SK-MEL-5 (cell line): ENCODE measurements at regions not wholly inside any gene's neighbourhood (a gene's known extent, or its start where the extent isn't known, plus 50 kb on each side); places are given as distances from the start of the nearest gene placed in this dataset.
"Not testable (repeated sequence)": the region's sequence is repeated elsewhere in the genome, so short reads cannot be mapped to it uniquely, and the experiment has no call there.

Source experiments
- DNase-seq: peaks from one replicate; pipeline ENCODE4 v3.0.0-alpha.2; 2016; ENCODE audit warnings: low read depth, low spot score
- in situ Hi-C: cut with HindIII; loops from 2 replicates; pipeline ENCODE4 v1.10.0; 2016; ENCODE audit warnings: low sequenced_read_pairs, high pct_unique_total_duplicates, low pct_unique_long_range_greater_than_20kb

GRCh38 chr7:34358578-34358977 lies 299.4 kb upstream of the NPSR1 start:
- DNase-seq, in situ Hi-C loops: not testable (repeated sequence)

GRCh38 chr7:34361663-34362250 lies 296.3 kb upstream of the NPSR1 start:
- in situ Hi-C loops = no loop called here
- DNase-seq = no peak

DNA sequence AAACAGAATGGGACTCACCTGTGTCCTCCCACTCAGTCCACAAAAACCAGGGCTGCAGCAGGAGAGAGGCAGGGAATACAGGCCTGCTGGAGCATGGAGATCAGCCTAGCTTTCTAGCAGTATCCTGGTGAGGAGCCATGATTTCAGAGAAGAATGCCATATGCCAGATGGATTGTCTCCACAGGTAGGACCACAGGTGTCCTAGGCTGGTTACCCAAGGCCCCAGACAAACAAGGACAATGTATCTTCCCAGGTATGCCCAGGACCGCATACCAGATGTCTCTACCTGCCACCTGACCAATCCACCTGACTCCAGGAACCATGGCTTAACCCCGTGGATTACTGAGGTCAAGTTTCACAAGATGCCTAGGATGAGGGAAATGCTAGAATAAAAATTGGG lies 295.4 kb upstream of the NPSR1 start:
- DNase-seq = no peak
- in situ Hi-C loops = no loop called here

GRCh38 chr7:34364130-34364529 lies 293.9 kb upstream of the NPSR1 start:
- in situ Hi-C loops = no loop called here
- no peak for DNase-seq

DNA sequence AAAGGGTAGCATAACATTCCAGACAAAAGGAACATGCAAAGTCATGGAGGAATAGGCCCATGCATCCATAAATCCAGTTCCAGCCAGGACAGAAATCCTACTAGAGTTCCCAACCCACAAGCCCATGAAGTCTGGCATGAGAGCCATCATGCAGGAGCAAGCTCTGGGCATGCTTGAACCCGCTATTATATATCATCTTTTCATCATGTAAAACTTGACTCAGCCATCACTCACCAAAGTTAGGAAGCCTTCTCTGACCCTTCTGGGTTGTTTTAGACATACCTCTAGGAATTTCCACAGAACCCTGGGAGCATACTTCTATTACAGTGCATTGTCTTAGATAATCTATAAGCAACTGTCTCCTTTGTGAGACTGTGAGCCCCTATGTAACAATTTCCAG lies 293.0 kb upstream of the NPSR1 start:
- in situ Hi-C loops = no loop called here
- no peak for DNase-seq

- in situ Hi-C loops = no loop called here
- no peak for DNase-seq
Observed at GRCh38 chr7:34365611-34366010, 292.4 kb upstream of the NPSR1 start.

GRCh38 chr7:34371922-34372321 lies 286.1 kb upstream of the NPSR1 start:
- DNase-seq = no peak
- in situ Hi-C loops = no loop called here

DNA sequence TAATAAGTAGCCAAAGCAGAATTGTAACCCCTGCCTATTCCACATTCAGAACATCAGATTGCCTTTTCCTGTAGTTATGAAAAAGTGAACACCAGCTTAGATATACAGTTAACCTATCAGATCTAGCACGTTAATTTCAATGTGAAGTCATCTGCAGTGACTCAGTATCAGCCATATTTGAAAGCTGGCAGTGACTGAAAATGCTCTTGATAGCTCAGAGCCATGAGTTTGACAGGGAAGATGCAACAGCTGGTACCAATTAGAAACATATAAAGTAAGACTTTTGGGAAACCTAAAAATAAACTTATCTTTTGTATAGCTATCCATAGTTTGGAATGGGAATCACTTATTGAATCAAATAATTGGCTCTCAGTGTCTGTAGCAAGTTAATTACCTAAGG lies 284.1 kb upstream of the NPSR1 start:
- DNase-seq = no peak
- in situ Hi-C loops = no loop called here

- in situ Hi-C loops = no loop called here
- no peak for DNase-seq
Observed at GRCh38 chr7:34382166-34382893, 275.7 kb upstream of the NPSR1 start.

- in situ Hi-C loops = no loop called here
- DNase-seq = no peak
Observed at GRCh38 chr7:34385384-34385783, 272.6 kb upstream of the NPSR1 start.

DNA sequence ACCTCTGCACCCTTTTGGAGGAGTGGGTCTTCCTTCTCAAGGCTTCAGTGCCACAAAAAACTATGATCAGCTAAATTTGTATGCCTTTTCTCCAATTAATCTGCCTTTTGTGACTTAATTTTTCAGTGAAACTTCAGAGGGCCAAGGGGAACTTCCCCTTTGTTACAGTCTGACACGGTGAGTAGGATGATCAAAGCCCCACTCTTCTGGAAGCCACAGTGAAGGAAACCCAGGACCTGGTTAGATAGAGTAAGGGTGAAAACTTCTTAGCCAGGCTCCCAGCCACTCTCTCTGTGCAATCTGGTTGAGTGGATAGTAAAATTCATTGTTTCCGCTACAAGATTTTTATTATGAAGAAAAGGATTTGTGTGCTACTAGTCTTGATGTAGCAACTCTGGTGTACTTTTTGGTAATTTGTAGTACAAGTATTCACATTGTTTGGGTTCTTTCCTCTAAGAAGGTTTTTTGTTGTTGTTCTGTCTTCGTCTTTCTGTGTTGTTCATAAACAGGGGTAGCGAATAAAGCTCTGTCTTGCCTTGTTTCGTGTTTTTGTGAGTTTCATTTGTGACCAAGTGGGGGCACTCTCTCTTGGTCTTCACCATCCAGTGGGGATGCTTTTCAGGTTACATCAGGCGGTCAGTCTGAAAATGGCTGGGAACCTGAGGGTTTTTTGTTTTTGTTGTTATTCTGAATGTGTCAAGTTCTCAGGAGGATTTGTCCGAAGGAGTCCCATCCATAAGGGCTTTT lies 268.5 kb upstream of the NPSR1 start:
- in situ Hi-C loops = no loop called here

DNA sequence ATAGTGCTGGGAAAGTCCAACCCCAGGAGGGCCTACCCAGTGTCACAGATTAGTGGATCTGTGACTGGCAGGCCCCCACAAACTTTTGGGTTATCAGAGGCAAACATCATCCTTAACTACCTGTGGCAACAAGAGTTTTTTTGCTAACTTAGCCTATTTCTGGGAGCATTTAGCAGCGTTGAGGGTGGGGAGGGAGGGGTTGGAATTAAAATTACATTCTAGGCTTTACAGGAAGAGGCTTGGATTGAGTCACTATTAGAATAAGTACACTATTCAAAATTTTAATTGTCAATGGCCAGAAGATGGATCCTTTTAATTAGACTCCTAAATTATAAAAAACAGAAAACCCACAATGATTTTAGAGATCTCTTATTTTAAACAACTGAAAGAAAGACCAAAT lies 267.9 kb upstream of the NPSR1 start:
- in situ Hi-C loops = no loop called here

More for the DNA sequence above, 268.5 kb upstream of the NPSR1 start:
- DNase-seq = peak; percentile 28

DNA sequence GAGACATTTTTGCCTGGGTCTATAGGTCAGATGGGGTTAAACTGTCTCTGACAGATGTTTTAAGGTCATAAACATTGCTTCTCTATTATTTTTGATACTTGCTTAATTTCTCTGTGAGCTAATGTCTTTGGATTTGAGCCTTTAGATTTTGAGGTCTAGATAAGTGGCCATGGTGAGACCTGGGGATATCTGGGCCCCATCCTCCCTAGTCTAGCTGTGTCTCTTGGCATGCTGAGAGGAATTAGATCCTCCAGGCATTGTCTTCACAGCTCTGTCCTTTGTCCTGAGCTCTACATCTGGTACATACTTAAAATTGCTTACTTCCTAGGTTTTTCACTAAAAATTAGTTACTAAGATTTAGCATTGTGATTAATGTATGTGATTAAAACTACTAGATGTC lies 265.0 kb upstream of the NPSR1 start:
- no peak for DNase-seq
- in situ Hi-C loops = no loop called here

More for the DNA sequence above, 267.9 kb upstream of the NPSR1 start:
- no peak for DNase-seq

DNA sequence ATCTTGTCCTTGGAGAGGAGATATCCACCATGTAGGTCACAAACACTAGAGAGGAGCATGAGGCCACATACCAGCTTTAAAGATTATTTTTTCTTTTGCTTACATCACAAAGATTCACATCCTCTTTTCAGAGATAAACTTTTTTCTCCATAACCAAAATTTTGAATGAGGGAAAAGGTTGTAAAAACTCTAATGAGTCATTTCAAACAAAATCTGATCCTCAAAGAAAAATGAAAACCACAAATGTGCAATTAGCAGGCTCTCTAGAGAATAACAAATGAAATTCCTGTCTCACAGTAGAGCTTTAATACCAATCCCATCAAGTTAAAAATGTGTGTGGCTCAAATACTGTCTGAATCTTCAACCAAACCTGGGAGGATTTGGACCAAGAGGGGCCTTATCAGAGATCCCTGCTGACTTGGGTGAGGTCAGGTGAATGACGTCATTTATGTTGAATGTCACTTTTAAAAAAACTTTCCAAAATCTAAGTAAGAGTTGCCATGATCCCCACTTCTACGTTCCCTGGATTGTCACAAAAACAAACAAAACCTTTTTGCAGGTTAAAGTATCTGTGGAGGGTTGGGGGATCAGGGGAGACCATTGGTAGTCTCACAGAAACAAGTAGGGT lies 261.5 kb upstream of the NPSR1 start:
- in situ Hi-C loops = no loop called here
- no peak for DNase-seq

DNA sequence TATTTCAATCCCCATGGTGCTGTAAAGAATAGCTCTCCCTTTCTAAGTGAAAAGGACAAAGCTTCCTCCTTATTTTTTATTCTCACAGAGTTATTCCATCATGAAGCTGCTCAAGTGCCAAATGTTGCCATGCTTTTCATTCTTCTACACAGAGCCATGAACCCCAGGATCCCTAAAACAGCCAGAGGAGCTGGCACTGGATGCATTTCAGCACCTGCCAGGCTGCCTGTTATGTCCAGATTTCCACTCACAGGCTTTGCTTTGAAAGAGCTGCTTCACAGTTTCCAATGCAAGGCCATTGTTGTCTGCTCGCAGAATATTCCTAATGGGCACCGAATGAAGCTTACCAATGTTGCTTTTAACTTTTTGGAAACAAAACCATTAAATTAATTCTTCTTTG lies 256.2 kb upstream of the NPSR1 start:
- in situ Hi-C loops = no loop called here
- no peak for DNase-seq

DNA sequence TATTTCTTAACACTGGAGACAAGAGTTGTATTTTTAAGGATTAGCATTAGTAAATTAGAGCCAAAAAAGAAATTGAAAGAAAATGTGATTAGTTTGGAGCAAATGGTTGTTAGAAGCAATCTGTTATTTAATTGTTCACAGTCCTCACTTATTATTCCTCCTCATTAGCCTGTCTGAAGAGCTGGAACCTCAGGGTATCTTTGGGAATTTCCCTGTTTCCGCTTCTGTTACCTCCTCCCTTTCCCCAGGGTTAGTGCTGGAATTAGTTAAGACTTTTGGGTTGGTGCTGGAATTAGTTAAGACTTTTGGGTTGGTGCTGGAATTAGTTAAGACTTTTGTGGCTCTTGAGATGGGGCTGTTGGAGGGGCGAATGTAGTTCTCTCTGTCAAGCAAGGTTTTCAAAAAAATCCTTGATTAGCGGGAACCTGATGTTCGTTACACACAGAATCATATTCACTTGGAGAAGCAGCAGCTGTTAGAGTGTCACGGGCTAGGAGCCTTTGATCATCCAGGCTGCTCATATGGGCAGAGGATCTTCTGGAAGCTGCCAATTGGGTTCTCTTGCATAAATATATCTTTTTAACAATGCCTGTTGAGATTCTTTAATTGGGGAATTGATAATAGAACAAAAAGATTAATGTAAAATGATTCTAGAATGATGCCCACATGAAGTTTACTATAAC lies 251.0 kb upstream of the NPSR1 start:
- in situ Hi-C loops = no loop called here
- DNase-seq = no peak

GRCh38 chr7:34407586-34407985 lies 250.4 kb upstream of the NPSR1 start:
- in situ Hi-C loops = no loop called here
- no peak for DNase-seq

DNA sequence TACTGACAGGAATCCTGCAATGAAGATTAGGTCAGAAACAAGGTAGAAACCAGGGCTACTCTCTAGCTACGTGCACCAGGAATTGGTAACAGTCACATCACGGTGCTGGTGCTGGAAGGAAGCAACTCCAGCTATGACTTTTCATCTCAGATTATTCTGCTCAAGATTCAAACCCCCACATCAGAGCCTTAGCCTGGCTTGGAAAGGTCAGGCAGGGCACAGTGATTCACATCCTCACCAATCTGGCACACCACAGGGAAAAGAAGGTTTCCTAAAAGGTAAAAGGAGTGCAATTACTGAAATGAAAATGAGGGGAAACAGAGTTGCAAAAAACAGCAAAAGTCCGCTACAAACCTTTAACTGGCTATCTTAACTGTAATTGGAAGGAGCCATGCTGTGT lies 240.2 kb upstream of the NPSR1 start:
- in situ Hi-C loops = no loop called here
- no peak for DNase-seq
